B cell (primary cell): ENCODE measurements at regions not wholly inside any gene's neighbourhood (a gene's known extent, or its start where the extent isn't known, plus 50 kb on each side); places are given as distances from the start of the nearest gene placed in this dataset.

ENCODE experiments used
- EZH2 ChIP-seq: IDR thresholded peaks from 2 replicates; pipeline ENCODE4 v1.6.1; 2012; ENCODE audit warnings: borderline replicate concordance, low read depth, mild to moderate bottlenecking, moderate library complexity, low read length; ENCODE audit not compliant: insufficient read depth, poor library complexity, severe bottlenecking
- TF ChIP-seq, protein P1 (sequence below): fragments of 200-600 bp; IDR thresholded peaks from one replicate; pipeline ENCODE4 v1.8.0; 2022; ENCODE audit warnings: antibody characterized with exemption, mild to moderate bottlenecking

DNA sequence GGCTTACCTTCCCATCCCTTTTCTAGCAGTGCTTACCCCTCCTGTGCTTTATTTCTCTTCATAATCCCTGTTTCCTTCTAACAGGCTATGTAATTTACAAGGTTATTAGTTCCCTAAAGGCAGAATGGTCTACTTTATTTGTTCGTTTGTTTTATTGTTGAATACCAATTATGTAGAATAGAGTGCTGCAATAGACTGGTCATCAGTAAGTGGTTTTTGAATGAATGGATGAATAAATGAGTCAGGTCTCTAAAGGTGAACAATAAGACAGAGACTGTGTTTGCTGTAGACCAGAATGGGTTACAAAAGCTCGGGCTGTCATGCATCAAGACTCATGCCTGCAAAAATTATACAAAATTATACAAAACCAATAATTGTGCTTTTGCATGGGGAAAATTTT is 332.0 kb downstream of the IRS1 start:
- TF ChIP-seq, protein P1, sequence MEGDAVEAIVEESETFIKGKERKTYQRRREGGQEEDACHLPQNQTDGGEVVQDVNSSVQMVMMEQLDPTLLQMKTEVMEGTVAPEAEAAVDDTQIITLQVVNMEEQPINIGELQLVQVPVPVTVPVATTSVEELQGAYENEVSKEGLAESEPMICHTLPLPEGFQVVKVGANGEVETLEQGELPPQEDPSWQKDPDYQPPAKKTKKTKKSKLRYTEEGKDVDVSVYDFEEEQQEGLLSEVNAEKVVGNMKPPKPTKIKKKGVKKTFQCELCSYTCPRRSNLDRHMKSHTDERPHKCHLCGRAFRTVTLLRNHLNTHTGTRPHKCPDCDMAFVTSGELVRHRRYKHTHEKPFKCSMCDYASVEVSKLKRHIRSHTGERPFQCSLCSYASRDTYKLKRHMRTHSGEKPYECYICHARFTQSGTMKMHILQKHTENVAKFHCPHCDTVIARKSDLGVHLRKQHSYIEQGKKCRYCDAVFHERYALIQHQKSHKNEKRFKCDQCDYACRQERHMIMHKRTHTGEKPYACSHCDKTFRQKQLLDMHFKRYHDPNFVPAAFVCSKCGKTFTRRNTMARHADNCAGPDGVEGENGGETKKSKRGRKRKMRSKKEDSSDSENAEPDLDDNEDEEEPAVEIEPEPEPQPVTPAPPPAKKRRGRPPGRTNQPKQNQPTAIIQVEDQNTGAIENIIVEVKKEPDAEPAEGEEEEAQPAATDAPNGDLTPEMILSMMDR = no peak
- no peak for TF ChIP-seq EZH2
